ENCODE measurements at regions not wholly inside any gene's neighbourhood (a gene's known extent, or its start where the extent isn't known, plus 50 kb on each side); places are given as distances from the start of the nearest gene placed in this dataset.

GRCh38 chr10:22852712-22853353 is 75.0 kb upstream of the ARMC3 start:
- ChIA-PET CTCF (no interaction called here), POLR2A (no interaction called here)
- no peak for DNase-seq (ENCODE audit: low read depth, low spot score)
- H3K27ac ChIP-seq (ENCODE audit: low read depth, low read length), result no peak overlapping the region
- no peaks in the 10 kb centered on the region for H3K9me3 ChIP-seq (ENCODE audit: control insufficient read depth, insufficient read depth, low read length)
- H3K27me3 ChIP-seq (ENCODE audit: control insufficient read depth, insufficient read depth, low read length), result no peaks in the 10 kb centered on the region
- no peak for TF ChIP-seq CTCF (IDR thresholded peaks at IDR 0.05; ENCODE audit: low read depth, low read length)
- no peak overlapping the region for H3K4me3 ChIP-seq (ENCODE audit: low read depth, low read length)

GRCh38 chr10:22851865-22852239 is 76.0 kb upstream of the ARMC3 start:
- no peak for DNase-seq (ENCODE audit: low read depth, low spot score)
- CTCF ChIA-PET, result interaction anchor here (0.5 to 1.1 kb wide), 2 partner anchors 479 to 529 kb away, joined by 4 to 5 read pairs; no protein-coding TSS in a partner anchor

GRCh38 chr10:22850541-22850940 is 77.3 kb upstream of the ARMC3 start:
- Histone ChIP-seq H3K4me3 (ENCODE audit: low read depth, low read length) (no peak overlapping the region), H3K9me3 (ENCODE audit: control insufficient read depth, insufficient read depth, low read length) (no peaks in the 10 kb centered on the region), H3K27me3 (ENCODE audit: control insufficient read depth, insufficient read depth, low read length) (no peaks in the 10 kb centered on the region), H3K27ac (ENCODE audit: low read depth, low read length) (no peak overlapping the region)
- TF ChIP-seq CTCF (IDR thresholded peaks at IDR 0.05; ENCODE audit: low read depth, low read length), result no peak
- ChIA-PET POLR2A (no interaction called here), CTCF (no interaction called here)
- DNase-seq (ENCODE audit: low read depth, low spot score), result no peak

More at GRCh38 chr10:22851865-22852239, 76.0 kb upstream of the ARMC3 start:
- Histone ChIP-seq H3K9me3 (ENCODE audit: control insufficient read depth, insufficient read depth, low read length) (no peaks in the 10 kb centered on the region), H3K27me3 (ENCODE audit: control insufficient read depth, insufficient read depth, low read length) (no peaks in the 10 kb centered on the region), H3K27ac (ENCODE audit: low read depth, low read length) (no peak overlapping the region), H3K4me3 (ENCODE audit: low read depth, low read length) (no peak overlapping the region)
- POLR2A ChIA-PET, result no interaction called here
- TF ChIP-seq CTCF (IDR thresholded peaks at IDR 0.05; ENCODE audit: low read depth, low read length), result no peak

- H3K27ac ChIP-seq (ENCODE audit: low read depth, low read length), result no peak overlapping the region
- no peak for TF ChIP-seq CTCF (IDR thresholded peaks at IDR 0.05; ENCODE audit: low read depth, low read length)
- H3K4me3 ChIP-seq (ENCODE audit: low read depth, low read length), result no peak overlapping the region
- H3K27me3 ChIP-seq (ENCODE audit: control insufficient read depth, insufficient read depth, low read length), result no peaks in the 10 kb centered on the region
- H3K9me3 ChIP-seq (ENCODE audit: control insufficient read depth, insufficient read depth, low read length), result no peaks in the 10 kb centered on the region
- DNase-seq (ENCODE audit: low read depth, low spot score), result no peak
- ChIA-PET POLR2A (no interaction called here), CTCF (no interaction called here)
Measured at GRCh38 chr10:22849077-22849805, 78.6 kb upstream of the ARMC3 start.

- CTCF ChIA-PET, result no interaction called here
Measured at GRCh38 chr10:22848509-22848908, 79.3 kb upstream of the ARMC3 start.

More at GRCh38 chr10:22848509-22848908, 79.3 kb upstream of the ARMC3 start:
- Histone ChIP-seq H3K27me3 (ENCODE audit: control insufficient read depth, insufficient read depth, low read length) (no peaks in the 10 kb centered on the region), H3K4me3 (ENCODE audit: low read depth, low read length) (no peak overlapping the region), H3K9me3 (ENCODE audit: control insufficient read depth, insufficient read depth, low read length) (no peaks in the 10 kb centered on the region), H3K27ac (ENCODE audit: low read depth, low read length) (no peak overlapping the region)
- no peak for TF ChIP-seq CTCF (IDR thresholded peaks at IDR 0.05; ENCODE audit: low read depth, low read length)
- POLR2A ChIA-PET, result no interaction called here
- no peak for DNase-seq (ENCODE audit: low read depth, low spot score)
